GM12878 (cell line): ENCODE measurements at regions not wholly inside any gene's neighbourhood (a gene's known extent, or its start where the extent isn't known, plus 50 kb on each side); places are given as distances from the start of the nearest gene placed in this dataset.

Experiments used
- ATAC-seq: fragments of 200-7000 bp; cut with Tn5 transposase; 3 replicates; pipeline ENCODE4 v1.9.1; 2020; ENCODE audit warnings: mild to moderate bottlenecking, moderate library complexity
- BruUV-seq: library from RNA; stranded (reverse); fragments of 400-500 nt; replicated peaks from 2 replicates; lab custom pipeline; 2021; lab: Mats Ljungman, UMichigan
- CTCF ChIA-PET: fragments of 300-600 bp; sonication (Branson Sonifier 250); formaldehyde crosslinking; extraction: SDS; loops from one replicate; lab custom pipeline; 2021; ENCODE audit warnings: inconsistent platforms; lab: Yijun Ruan, JAX
- POLR2A ChIA-PET: fragments of 350-600 bp; formaldehyde crosslinking; extraction: SDS; loops from one replicate; lab custom pipeline; 2021; ENCODE audit warnings: inconsistent platforms; lab: Charles Lee
- RAD21 ChIA-PET: fragments of 300-600 bp; sonication (Branson Sonifier 250); formaldehyde crosslinking; loops from one replicate; lab custom pipeline; 2023; ENCODE audit warnings: antibody characterized with exemption; ENCODE audit not compliant: unreplicated experiment; lab: Charles Lee
- SMC1A ChIA-PET: fragments of 300-600 bp; sonication (Branson Sonifier 250); formaldehyde crosslinking; loops from one replicate; lab custom pipeline; 2023; ENCODE audit not compliant: unreplicated experiment, uncharacterized antibody; lab: Charles Lee
- DNase-seq: peaks from one replicate; pipeline ENCODE4 v3.0.0-alpha.2; 2011; ENCODE audit warnings: low read depth, low spot score
- FAIRE-seq: peaks from 3 replicates; lab custom pipeline; 2011; peaks lifted over from hg19 to GRCh38; lab: Jason Lieb, UNC
- H2AFZ ChIP-seq: 2 replicates; pipeline ENCODE4 v1.6.0; 2011; ENCODE audit warnings: low read depth, low read length, control low read depth; ENCODE audit not compliant: control insufficient read depth
- H3K27ac ChIP-seq: 2 replicates; pipeline ENCODE4 v1.5.1; 2011; ENCODE audit warnings: control low read depth; ENCODE audit not compliant: control insufficient read depth, insufficient read depth
- H3K27me3 ChIP-seq, 2 experiments: replicated peaks in 1 of 2; 2 replicates each; pipeline versions ENCODE4 v1.6.0 to v1.6.1; 2011; ENCODE audit warnings: low read length in 1 of 2; ENCODE audit not compliant: control insufficient read depth in 2 of 2, insufficient read depth in 2 of 2
- H3K36me3 ChIP-seq, 2 experiments: 2 replicates each; pipeline ENCODE4 v1.5.1; 2011; ENCODE audit warnings: low read length in 1 of 2; ENCODE audit not compliant: control insufficient read depth in 2 of 2, insufficient read depth in 2 of 2
- H3K4me1 ChIP-seq: 2 replicates; pipeline ENCODE4 v1.6.1; 2011; ENCODE audit warnings: mild to moderate bottlenecking, low read length, moderate library complexity, mixed read lengths; ENCODE audit not compliant: control insufficient read depth, insufficient read depth
- H3K4me2 ChIP-seq: 2 replicates; pipeline ENCODE4 v1.6.0; 2011; ENCODE audit warnings: control low read depth; ENCODE audit not compliant: control insufficient read depth, insufficient read depth
- H3K4me3 ChIP-seq: fragments of 200-600 bp; sonication (generic); 2 replicates; pipeline ENCODE4 v1.5.1; 2016
- H3K79me2 ChIP-seq: 2 replicates; pipeline ENCODE4 v1.6.0; 2011; ENCODE audit warnings: low read length; ENCODE audit not compliant: control insufficient read depth, insufficient read depth
- H3K9ac ChIP-seq: 2 replicates; pipeline ENCODE4 v1.8.0; 2011; ENCODE audit warnings: low read length, control low read depth, mixed read lengths; ENCODE audit not compliant: control insufficient read depth, insufficient read depth
- H3K9me3 ChIP-seq: replicated peaks from 3 replicates; pipeline ENCODE4 v1.5.1; 2011; ENCODE audit warnings: mild to moderate bottlenecking, low read length; ENCODE audit not compliant: control insufficient read depth, insufficient read depth
- H4K20me1 ChIP-seq: 2 replicates; pipeline ENCODE4 v1.6.0; 2011; ENCODE audit not compliant: control insufficient read depth, insufficient read depth
- CBFB ChIP-seq: IDR thresholded peaks from 2 replicates; pipeline ENCODE4 v1.6.1; 2016; ENCODE audit warnings: antibody characterized with exemption, low read depth
- ETV6 ChIP-seq, 2 experiments: fragments of 450-650 bp in 1 of 2; IDR thresholded peaks in 1 of 2; conservative IDR thresholded peaks in 1 of 2; 2 replicates each; pipeline ENCODE4 v1.6.1; 2014; ENCODE audit warnings: antibody characterized with exemption in 1 of 2, borderline replicate concordance in 1 of 2, low read depth in 1 of 2, mild to moderate bottlenecking in 1 of 2, moderate library complexity in 1 of 2
- IRF3 ChIP-seq: fragments of 450-650 bp; IDR thresholded peaks from 2 replicates; pipeline ENCODE4 v1.6.1; 2014; ENCODE audit warnings: mild to moderate bottlenecking
- PKNOX1 ChIP-seq: fragments of 450-650 bp; IDR thresholded peaks from 2 replicates; pipeline ENCODE4 v1.6.1; 2016; ENCODE audit warnings: mild to moderate bottlenecking
- POLR2AphosphoS2 ChIP-seq: IDR thresholded peaks from 2 replicates; pipeline ENCODE4 v1.6.1; 2011; ENCODE audit warnings: low read depth, mild to moderate bottlenecking, low read length, improper control_type of control experiment, moderate library complexity
- SUZ12 ChIP-seq: fragments of 200-600 bp; sonication (generic); IDR thresholded peaks from one replicate; pipeline ENCODE4 v1.6.1; 2018; ENCODE audit warnings: antibody characterized with exemption, mild to moderate bottlenecking; ENCODE audit not compliant: unreplicated experiment
- ZNF217 ChIP-seq: fragments of 450-650 bp; IDR thresholded peaks from 2 replicates; pipeline ENCODE4 v1.6.1; 2017; ENCODE audit warnings: antibody characterized with exemption, mild to moderate bottlenecking
- WGBS: methylation state at CpG from one replicate; pipeline ENCODE4 v1.1.6; 2016; ENCODE audit warnings: low lambda C conversion rate; ENCODE audit not compliant: insufficient replicate concordance, insufficient coverage; ENCODE audit errors: missing lambda C conversion rate; 5-methylcytosine and 5-hydroxymethylcytosine counted together
- in situ Hi-C: fragments of 300-500 bp; cut with MboI; formaldehyde crosslinking; loops from 9 replicates; pipeline ENCODE4 v1.14.3; 2018; ENCODE audit warnings: mixed read lengths
- intact Hi-C: fragments of 100-400 bp; cut with micrococcal nuclease; formaldehyde crosslinking; loops from one replicate; pipeline ENCODE4 v1.14.2; 2022; ENCODE audit not compliant: unreplicated experiment

- no TSS peak for BruUV-seq
- RAD21 ChIA-PET = no interaction called here
- in situ Hi-C loops = loop anchor here (25.0 kb wide), 2 partner anchors 96 to 371 kb away; no protein-coding TSS in a partner anchor
Observed at GRCh38 chr10:43857931-43858315, 209.2 kb upstream of the ZNF32 start.

More at GRCh38 chr10:43857931-43858315, 209.2 kb upstream of the ZNF32 start:
- ChIA-PET CTCF (no interaction called here), SMC1A (interaction anchor here (0.9 to 1.1 kb wide), 2 partner anchors 10 to 172 kb away, joined by 3 read pairs; no protein-coding TSS in a partner anchor), POLR2A (no interaction called here)
- no peaks in the 10 kb centered on the region for H3K36me3 ChIP-seq
- TF ChIP-seq CBFB = no peak
- TF ChIP-seq ETV6 (conservative IDR thresholded peaks at IDR 0.05 in 1 of 2, IDR thresholded peaks at IDR 0.05 in 1 of 2; ENCODE audit: borderline replicate concordance in 1 of 2, low read depth in 1 of 2) = no peak
- no peak for TF ChIP-seq PKNOX1
- no peak for TF ChIP-seq ZNF217
- TF ChIP-seq SUZ12 = no peak
- TF ChIP-seq IRF3 = no peak
- TF ChIP-seq POLR2AphosphoS2 = no peak
- H3K4me3 ChIP-seq = no peak overlapping the region
- H3K9ac ChIP-seq = no peak overlapping the region
- no peak for FAIRE-seq
- intact Hi-C loops = no loop called here
- no peaks in the 10 kb centered on the region for H3K79me2 ChIP-seq
- no peaks in the 10 kb centered on the region for H3K4me1 ChIP-seq
- no peaks in the 10 kb centered on the region for H3K27me3 ChIP-seq
- WGBS = 9% methylated on average over 3 of the region's 3 CpGs
- H2AFZ ChIP-seq = no peak overlapping the region
- no peak for DNase-seq
- no peaks in the 10 kb centered on the region for H3K9me3 ChIP-seq
- no peak overlapping the region for H3K4me2 ChIP-seq
- ATAC-seq = no peak
- no peaks in the 10 kb centered on the region for H4K20me1 ChIP-seq
- no peak overlapping the region for H3K27ac ChIP-seq
